GM12865 (cell line): ENCODE measurements at regions not wholly inside any gene's neighbourhood (a gene's known extent, or its start where the extent isn't known, plus 50 kb on each side); places are given as distances from the start of the nearest gene placed in this dataset.
"Not testable (repeated sequence)": the region's sequence is repeated elsewhere in the genome, so short reads cannot be mapped to it uniquely, and the experiment has no call there.

Experiments
- DNase-seq: peaks from one replicate; pipeline ENCODE4 v3.0.0; 2010; ENCODE audit warnings: low read depth
- H3K4me3 ChIP-seq: 2 replicates; pipeline ENCODE4 v1.5.1; 2011; ENCODE audit warnings: mild to moderate bottlenecking, low read depth, low read length, control low read depth
- TF ChIP-seq, protein P1 (sequence below): IDR thresholded peaks from 2 replicates; pipeline ENCODE4 v1.5.1; 2011; ENCODE audit warnings: low read length, control low read depth, low read depth, inconsistent platforms; ENCODE audit not compliant: insufficient read depth; ENCODE audit errors: missing control alignments

DNA sequence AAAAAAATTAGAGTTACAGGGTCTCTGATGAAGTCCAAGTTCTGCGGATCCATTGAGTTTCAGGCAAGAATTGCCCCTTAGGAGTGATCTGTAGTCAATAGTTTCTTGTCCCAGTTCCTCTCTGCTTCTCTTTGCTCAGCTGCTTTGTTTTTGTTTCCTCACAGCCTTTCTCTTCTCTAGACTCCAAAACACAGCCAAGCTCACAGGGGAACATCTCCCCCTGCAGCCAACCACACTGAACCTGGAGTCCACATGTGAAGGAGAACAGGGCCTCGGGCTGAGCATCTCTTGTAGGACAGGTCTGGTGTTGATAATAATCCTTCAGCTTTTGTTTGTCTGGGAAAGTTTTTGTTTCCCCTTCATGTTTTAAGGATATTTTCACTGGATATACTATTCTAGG lies 202.6 kb upstream of the ATP10A start:
- DNase-seq: no peak
- TF ChIP-seq, protein P1, sequence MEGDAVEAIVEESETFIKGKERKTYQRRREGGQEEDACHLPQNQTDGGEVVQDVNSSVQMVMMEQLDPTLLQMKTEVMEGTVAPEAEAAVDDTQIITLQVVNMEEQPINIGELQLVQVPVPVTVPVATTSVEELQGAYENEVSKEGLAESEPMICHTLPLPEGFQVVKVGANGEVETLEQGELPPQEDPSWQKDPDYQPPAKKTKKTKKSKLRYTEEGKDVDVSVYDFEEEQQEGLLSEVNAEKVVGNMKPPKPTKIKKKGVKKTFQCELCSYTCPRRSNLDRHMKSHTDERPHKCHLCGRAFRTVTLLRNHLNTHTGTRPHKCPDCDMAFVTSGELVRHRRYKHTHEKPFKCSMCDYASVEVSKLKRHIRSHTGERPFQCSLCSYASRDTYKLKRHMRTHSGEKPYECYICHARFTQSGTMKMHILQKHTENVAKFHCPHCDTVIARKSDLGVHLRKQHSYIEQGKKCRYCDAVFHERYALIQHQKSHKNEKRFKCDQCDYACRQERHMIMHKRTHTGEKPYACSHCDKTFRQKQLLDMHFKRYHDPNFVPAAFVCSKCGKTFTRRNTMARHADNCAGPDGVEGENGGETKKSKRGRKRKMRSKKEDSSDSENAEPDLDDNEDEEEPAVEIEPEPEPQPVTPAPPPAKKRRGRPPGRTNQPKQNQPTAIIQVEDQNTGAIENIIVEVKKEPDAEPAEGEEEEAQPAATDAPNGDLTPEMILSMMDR: no peak
- no peak overlapping the region for H3K4me3 ChIP-seq

DNA sequence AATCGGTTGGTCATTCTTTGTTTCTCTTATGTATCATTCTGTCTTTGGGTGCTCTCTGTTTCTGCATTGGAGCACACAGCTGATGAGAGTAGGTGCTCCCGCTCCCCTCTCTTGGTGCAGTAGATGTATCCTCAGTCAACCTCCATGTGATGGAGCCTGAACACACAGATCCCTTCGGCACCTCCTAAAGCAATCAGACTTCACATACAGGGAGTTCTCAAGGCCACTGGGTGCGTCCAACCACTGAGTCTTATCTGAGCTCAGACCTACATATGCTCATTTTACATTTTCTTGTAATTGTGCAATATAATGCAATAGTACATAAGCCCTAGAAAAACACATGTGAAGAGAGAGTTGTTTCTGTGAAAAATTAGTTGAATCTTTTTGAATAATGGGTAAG lies 198.1 kb upstream of the ATP10A start:
- TF ChIP-seq, protein P1: no peak
- H3K4me3 ChIP-seq: no peak overlapping the region
- no peak for DNase-seq

DNA sequence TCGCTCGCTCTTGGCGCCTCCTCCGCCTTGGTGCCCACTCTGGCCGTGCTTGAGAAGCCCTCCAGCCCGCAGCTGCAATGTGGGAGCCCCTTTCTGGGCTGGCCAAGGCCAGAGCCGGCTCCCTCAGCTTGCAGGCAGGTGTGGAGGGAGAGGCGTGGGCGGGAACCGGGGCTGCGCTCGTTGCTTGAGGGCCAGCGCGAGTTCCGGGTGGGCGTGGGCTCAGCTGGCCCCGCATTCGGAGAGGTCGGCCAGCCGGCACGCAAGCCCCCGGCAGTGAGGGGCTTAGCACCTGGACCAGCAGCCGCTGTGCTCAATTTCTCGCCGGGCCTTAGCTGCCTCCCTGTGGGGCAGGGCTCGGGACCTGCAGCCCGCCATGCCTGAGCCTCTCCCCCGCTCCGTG lies 193.6 kb upstream of the ATP10A start:
- not testable (repeated sequence) for H3K4me3 ChIP-seq

DNA sequence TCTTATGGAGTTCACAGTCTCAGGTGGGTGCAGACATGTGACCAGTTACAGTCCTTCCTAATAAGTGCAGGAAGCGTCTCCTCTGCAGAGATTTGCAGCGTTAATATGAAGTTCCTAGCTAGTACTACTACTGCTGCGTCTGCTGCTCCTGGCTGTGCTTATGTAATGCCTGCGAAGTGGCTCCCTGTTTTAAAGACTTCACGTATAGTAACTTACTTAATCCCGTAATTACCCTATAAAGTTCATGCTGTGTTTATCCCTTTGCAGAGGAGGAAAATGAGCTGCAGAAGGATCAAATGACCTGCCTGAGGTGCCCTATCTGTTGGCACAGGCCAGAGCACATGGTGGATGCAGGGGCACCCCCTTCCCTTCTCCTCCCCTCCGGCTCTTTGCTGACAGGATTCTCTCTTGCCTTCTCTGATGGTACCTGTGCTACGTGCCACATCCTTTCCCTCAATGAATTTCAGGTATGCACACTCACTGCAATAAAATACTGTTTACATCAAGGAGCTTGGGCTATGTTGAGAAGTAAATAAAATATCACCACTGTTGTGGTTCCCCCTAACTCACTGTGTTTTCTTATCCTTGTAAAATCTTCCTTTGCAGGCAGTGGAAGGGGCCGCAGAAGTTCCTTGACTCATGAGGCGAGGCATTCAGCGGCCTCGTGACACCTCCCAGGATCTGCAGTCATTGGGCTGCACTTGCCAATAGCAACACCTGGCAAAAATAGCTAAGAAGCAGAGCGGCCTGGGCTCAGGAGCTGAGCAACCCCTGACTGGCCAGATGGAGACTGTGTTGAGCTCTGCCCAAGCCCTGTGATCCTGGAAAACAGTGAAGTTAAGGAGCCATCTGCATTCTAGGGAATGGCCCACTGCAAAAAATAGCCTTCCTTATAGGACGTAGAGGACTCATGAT lies 188.9 kb upstream of the ATP10A start:
- TF ChIP-seq, protein P1: no peak
- DNase-seq: no peak
- no peak overlapping the region for H3K4me3 ChIP-seq

More for the DNA sequence above, 193.6 kb upstream of the ATP10A start:
- not testable (repeated sequence) for DNase-seq

DNA sequence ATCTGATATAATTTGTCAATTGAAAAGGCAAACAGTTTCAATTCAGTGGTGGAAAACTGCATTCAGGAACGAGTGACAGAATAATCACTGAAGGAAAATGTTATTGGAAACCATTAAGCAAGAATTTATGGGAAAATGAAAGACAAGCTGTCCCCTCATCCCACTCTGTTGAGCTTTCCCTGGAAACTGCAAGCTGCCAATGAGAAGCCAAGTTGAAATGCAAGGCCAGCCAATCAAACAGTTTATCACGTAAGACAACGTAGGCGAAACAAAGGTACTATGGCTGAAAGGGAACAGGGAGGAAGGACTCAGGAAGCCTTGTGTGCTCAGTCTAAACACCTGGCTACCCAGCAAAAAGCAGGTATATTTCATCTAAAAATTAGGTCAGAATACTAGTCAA lies 187.9 kb upstream of the ATP10A start:
- no peak overlapping the region for H3K4me3 ChIP-seq
- TF ChIP-seq, protein P1: no peak
- DNase-seq: no peak

DNA sequence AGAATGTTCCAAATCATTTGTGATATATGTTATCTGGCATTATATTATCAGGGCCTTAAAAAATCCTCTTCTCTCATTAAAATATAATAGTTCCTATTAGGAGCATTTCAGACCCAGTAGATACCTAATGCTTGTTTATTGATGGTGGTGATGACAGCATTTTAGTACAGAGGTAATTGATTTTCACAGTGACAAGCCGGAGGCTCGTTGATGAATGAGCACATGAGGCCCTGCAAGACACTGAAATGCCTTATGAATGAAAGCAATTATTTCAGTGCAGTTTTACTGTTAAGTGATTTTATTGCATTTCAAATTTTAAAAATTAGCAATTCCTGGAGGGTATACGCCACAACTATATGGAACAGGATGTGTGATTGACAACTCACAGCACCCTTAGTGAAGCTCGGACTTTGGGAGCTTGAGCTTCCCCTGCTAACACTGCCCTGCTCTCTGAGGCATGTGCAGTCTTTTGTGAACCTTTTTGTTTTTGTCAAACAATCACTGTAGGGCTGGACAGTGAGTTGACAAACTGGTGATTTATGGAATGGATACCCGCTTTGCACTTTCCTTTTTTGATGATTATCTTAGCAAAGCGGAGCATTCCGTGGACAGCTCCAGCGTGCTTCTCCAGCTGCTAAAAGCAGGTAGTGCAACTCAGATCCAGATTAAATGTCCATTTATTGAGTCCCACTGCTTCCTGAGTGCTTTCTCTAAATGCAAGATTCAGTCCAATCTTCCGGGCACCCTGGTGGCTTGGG lies 187.0 kb upstream of the ATP10A start:
- no peak for DNase-seq
- TF ChIP-seq, protein P1: no peak
- H3K4me3 ChIP-seq: no peak overlapping the region

DNA sequence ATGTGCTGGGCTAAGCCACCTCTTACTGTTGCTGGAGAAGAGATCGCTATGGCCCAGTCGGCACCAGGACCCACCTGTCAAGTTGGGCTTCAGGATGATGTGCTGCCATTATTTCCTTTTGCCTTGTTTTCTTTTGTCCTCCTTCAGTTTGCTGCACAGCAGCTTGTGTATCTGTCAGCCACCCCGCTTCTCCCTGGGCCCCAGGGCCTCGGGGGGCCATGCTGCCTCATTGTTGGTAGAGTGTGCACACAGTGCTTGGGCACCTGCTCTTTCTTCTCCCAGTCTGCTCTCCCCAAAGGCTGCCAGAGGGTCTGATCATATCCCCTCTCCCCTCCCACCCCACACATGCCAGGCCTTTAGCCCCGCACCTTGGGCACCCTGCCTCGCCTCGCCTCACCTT lies 185.5 kb upstream of the ATP10A start:
- TF ChIP-seq, protein P1: no peak
- H3K4me3 ChIP-seq: no peak overlapping the region
- no peak for DNase-seq
